ENCODE measurements at regions not wholly inside any gene's neighbourhood (a gene's known extent, or its start where the extent isn't known, plus 50 kb on each side); places are given as distances from the start of the nearest gene placed in this dataset.

- no peak for DNase-seq (ENCODE audit: low read depth)
- no peak for TF ChIP-seq CTCF (IDR thresholded peaks at IDR 0.05; ENCODE audit: low read length, missing control alignments)
- H3K4me3 ChIP-seq (replicated peaks; ENCODE audit: low read depth, low read length), result no peak overlapping the region
These were observed 275.3 kb downstream of the HRH4 start for GRCh38 chr18:24735624-24736231.

DNA sequence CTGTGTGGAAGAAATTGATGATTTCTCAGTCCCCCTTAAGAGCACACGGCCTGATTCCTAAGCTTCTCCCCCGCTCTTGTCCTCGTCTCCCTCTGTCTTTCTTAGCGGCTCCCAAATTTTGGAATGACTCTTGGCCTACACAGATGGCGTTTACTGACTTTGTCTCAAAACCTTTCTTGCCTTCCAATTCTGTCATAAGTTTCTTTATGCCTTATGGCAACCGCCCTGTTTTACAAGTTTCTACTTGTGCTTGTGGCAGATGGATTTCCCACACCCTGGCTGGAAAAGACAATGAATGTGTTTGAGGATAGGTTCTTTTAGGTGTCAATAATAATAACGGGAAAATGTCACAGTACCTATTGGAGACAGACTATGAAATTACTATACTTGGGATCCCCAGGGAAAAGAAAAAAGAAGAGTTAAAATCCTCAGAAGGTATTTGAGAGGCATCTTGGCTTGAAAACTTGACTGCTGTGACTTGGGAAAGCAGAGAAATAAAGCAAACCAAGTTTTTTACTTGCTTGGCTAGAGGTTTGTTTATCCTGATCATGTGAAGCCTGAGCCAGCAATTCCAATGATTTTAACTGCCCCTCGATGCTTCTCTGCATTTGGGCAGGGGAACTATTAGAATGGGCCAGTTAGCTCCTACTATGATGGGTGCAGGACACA is 276.4 kb downstream of the HRH4 start:
- no peak for TF ChIP-seq CTCF (IDR thresholded peaks at IDR 0.05; ENCODE audit: low read length, missing control alignments)
- no peak for DNase-seq (ENCODE audit: low read depth)
- H3K4me3 ChIP-seq (replicated peaks; ENCODE audit: low read depth, low read length), result no peak overlapping the region

DNA sequence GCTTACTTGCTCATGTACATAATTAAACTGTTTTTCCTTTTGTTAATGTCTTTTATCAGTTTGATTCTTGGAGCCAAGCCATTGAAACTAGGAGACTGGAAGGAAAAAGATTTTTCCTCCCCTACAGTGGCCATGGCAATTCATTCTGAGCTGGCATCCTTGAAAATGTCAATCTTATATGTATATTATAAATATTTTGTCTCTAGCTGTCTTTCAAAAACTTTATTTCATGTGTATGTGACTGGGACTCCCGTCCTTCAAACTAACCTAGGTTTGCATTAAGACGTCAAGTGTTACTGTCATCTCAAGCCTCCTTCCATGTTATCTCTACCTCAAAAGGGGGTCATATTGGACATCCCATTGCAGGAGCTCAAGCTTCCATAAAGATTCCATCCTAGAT is 280.4 kb downstream of the HRH4 start:
- no peak overlapping the region for H3K4me3 ChIP-seq (replicated peaks; ENCODE audit: low read depth, low read length)
- TF ChIP-seq CTCF (IDR thresholded peaks at IDR 0.05; ENCODE audit: low read length, missing control alignments), result no peak
- no peak for DNase-seq (ENCODE audit: low read depth)

GRCh38 chr18:24741321-24741720 is 280.9 kb downstream of the HRH4 start:
- DNase-seq (ENCODE audit: low read depth), result no peak
- no peak for TF ChIP-seq CTCF (IDR thresholded peaks at IDR 0.05; ENCODE audit: low read length, missing control alignments)
- H3K4me3 ChIP-seq (replicated peaks; ENCODE audit: low read depth, low read length), result no peak overlapping the region

DNA sequence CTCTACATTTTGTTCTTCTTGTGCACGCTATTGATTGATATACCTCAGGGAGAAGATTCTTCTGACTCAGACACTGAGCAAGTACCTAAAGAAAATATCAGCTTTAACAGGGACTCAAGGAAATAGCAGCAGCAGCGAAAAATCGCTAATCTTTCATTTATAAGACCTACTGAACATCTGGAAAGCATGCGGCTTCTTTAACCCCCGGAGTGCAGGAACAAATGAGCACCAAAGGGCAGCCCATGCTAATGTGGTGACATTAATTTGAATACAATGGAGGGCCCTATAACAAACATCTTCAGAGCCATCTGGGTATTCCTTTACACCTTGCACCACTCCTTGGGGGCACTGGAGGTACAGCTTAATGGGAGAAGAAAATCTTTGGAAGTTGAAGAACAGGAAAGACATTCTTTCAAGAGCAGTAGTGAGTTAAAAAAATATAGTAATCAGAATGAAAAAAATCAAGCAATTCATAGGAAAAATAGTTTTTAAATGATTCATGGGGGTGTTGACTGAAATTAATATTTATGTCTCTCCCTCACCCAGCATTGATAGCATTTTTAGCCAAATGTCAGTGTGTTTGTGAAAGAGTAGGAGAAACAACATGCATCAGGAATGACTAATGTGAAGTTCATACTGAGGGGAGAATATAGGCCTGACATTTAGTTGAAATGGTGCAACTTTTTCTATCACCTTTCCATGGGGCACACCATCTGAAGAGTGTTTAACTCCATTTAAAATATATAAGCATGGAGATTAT is 281.7 kb downstream of the HRH4 start:
- DNase-seq (ENCODE audit: low read depth), result no peak
- TF ChIP-seq CTCF (IDR thresholded peaks at IDR 0.05; ENCODE audit: low read length, missing control alignments), result no peak
- H3K4me3 ChIP-seq (replicated peaks; ENCODE audit: low read depth, low read length), result no peak overlapping the region

- no peak for DNase-seq (ENCODE audit: low read depth)
- TF ChIP-seq CTCF (IDR thresholded peaks at IDR 0.05; ENCODE audit: low read length, missing control alignments), result no peak
- no peak overlapping the region for H3K4me3 ChIP-seq (replicated peaks; ENCODE audit: low read depth, low read length)
These were observed 294.3 kb downstream of the HRH4 start for GRCh38 chr18:24754583-24755253.

Data from fibroblast of pulmonary artery (primary cell).